HepG2 (cell line): ENCODE measurements at regions not wholly inside any gene's neighbourhood (a gene's known extent, or its start where the extent isn't known, plus 50 kb on each side); places are given as distances from the start of the nearest gene placed in this dataset.
A peak's percentile ranks its signal among the peaks of the same experiment; 100 is the strongest.

Experiments used
- ARNT ChIP-seq: fragments of 450-650 bp; IDR thresholded peaks from 2 replicates; pipeline ENCODE4 v1.6.1; 2017
- HIVEP1 ChIP-seq: sonication (generic); formaldehyde crosslinking; IDR thresholded peaks from 2 replicates; pipeline ENCODE4 v1.4.0; 2020; ENCODE audit warnings: mild to moderate bottlenecking, missing genetic modification reagents
- HNRNPH1 ChIP-seq: fragments of 200-400 bp; formaldehyde crosslinking; optimal IDR thresholded peaks from 2 replicates; pipeline ENCODE3; 2017; ENCODE audit warnings: mild to moderate bottlenecking, low read depth, low read length
- HNRNPLL ChIP-seq: fragments of 200-400 bp; formaldehyde crosslinking; IDR thresholded peaks from 2 replicates; pipeline ENCODE4 v1.6.1; 2017; ENCODE audit warnings: mild to moderate bottlenecking, low read depth, low read length; ENCODE audit not compliant: poor library complexity, severe bottlenecking
- MTA3 ChIP-seq: sonication (generic); formaldehyde crosslinking; IDR thresholded peaks from 2 replicates; pipeline ENCODE4 v1.4.0; 2020; ENCODE audit warnings: missing genetic modification reagents
- NR2F6 ChIP-seq, 2 experiments: IDR thresholded peaks; 2 replicates each; pipeline ENCODE4 v1.6.1; 2016; ENCODE audit warnings: antibody characterized with exemption in 1 of 2, mild to moderate bottlenecking in 1 of 2
- NRL ChIP-seq: sonication (generic); formaldehyde crosslinking; IDR thresholded peaks from 2 replicates; pipeline ENCODE4 v1.5.0; 2020; ENCODE audit warnings: missing genetic modification reagents, mild to moderate bottlenecking, moderate library complexity, borderline replicate concordance
- SMARCE1 ChIP-seq: fragments of 450-650 bp; IDR thresholded peaks from 2 replicates; pipeline ENCODE4 v1.6.1; 2017; ENCODE audit warnings: borderline replicate concordance
- ZNF143 ChIP-seq: sonication (generic); formaldehyde crosslinking; IDR thresholded peaks from 2 replicates; pipeline ENCODE4 v1.4.0; 2020; ENCODE audit warnings: missing genetic modification reagents
- ZNF260 ChIP-seq: sonication (generic); formaldehyde crosslinking; IDR thresholded peaks from 2 replicates; pipeline ENCODE4 v1.4.0; 2020; ENCODE audit warnings: missing genetic modification reagents, low read depth, mild to moderate bottlenecking, borderline replicate concordance
- ZNF501 ChIP-seq: sonication (generic); formaldehyde crosslinking; IDR thresholded peaks from 2 replicates; pipeline ENCODE4 v1.5.1; 2020; ENCODE audit warnings: mild to moderate bottlenecking, moderate library complexity, missing genetic modification reagents
- ZNF570 ChIP-seq: sonication (generic); formaldehyde crosslinking; IDR thresholded peaks from 2 replicates; pipeline ENCODE4 v1.4.0; 2020; ENCODE audit warnings: mild to moderate bottlenecking, missing genetic modification reagents, borderline replicate concordance
- ZNF607 ChIP-seq: sonication (generic); formaldehyde crosslinking; IDR thresholded peaks from 2 replicates; pipeline ENCODE4 v1.5.1; 2020; ENCODE audit warnings: missing genetic modification reagents, mild to moderate bottlenecking, borderline replicate concordance
- ZNF652 ChIP-seq: IDR thresholded peaks from 2 replicates; pipeline ENCODE4 v1.6.1; 2016; ENCODE audit warnings: low read depth, borderline replicate concordance
- ZNF775 ChIP-seq: sonication (generic); formaldehyde crosslinking; IDR thresholded peaks from 2 replicates; pipeline ENCODE4 v1.4.0; 2020; ENCODE audit warnings: missing genetic modification reagents, mild to moderate bottlenecking, moderate library complexity, borderline replicate concordance
- ZZZ3 ChIP-seq: sonication (generic); formaldehyde crosslinking; IDR thresholded peaks from 2 replicates; pipeline ENCODE4 v1.4.0; 2020; ENCODE audit warnings: missing genetic modification reagents, mild to moderate bottlenecking, borderline replicate concordance
- TF ChIP-seq, protein P1 (sequence below): sonication (generic); formaldehyde crosslinking; IDR thresholded peaks from 2 replicates; pipeline ENCODE4 v1.5.0; 2020; ENCODE audit warnings: mild to moderate bottlenecking, missing genetic modification reagents, borderline replicate concordance
- TF ChIP-seq, protein P2 (sequence below): sonication (generic); formaldehyde crosslinking; IDR thresholded peaks from 2 replicates; pipeline ENCODE4 v1.5.0; 2020; ENCODE audit warnings: missing genetic modification reagents
- TF ChIP-seq, protein P3 (sequence below): sonication (generic); formaldehyde crosslinking; IDR thresholded peaks from 2 replicates; pipeline ENCODE4 v1.5.0; 2020; ENCODE audit warnings: missing genetic modification reagents, mild to moderate bottlenecking, borderline replicate concordance
- TF ChIP-seq, protein P4 (sequence below): sonication (generic); formaldehyde crosslinking; IDR thresholded peaks from 2 replicates; pipeline ENCODE4 v1.8.1; 2022; ENCODE audit warnings: mild to moderate bottlenecking, missing genetic modification reagents
- TF ChIP-seq, protein P5 (sequence below): sonication (generic); formaldehyde crosslinking; IDR thresholded peaks from 2 replicates; pipeline ENCODE4 v1.5.1; 2020; ENCODE audit warnings: mild to moderate bottlenecking, missing genetic modification reagents, moderate library complexity

DNA sequence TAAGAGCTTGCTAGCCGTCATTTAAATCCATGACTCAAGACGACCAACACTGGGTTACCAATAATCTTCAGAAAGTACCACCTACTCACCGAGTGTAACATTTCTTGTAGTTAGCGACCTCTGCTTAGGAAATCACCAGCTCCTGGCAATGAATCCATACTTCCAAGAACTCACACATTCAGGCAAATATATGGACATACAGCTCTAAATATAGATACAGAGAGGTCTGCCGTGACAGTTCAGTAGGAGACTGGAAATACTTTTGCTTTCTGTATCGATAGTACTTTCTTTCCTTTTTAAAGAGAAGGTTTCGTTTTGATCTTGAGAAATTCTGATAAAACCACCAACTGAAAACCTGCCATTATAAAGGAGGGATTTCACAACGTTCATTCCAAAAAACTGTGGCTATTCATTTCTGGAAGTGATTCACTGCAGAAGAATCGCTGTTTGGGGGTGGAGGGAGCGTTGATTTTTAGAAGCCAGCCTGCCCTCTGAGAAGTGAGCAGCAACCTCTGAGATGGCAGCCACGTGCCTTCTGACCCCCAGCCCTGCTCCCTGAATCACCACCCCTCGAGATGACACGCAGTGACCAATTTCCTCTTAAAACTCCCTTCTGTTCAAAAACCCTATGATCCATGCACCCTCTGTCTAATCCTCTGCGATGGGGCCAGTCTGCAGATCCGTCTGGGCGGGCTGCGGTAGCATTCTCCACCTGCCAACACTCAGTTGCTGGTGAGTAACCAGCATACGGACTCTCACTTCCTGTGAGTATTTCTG lies 179.0 kb upstream of the KLF14 start (continued):
- TF ChIP-seq, protein P1, sequence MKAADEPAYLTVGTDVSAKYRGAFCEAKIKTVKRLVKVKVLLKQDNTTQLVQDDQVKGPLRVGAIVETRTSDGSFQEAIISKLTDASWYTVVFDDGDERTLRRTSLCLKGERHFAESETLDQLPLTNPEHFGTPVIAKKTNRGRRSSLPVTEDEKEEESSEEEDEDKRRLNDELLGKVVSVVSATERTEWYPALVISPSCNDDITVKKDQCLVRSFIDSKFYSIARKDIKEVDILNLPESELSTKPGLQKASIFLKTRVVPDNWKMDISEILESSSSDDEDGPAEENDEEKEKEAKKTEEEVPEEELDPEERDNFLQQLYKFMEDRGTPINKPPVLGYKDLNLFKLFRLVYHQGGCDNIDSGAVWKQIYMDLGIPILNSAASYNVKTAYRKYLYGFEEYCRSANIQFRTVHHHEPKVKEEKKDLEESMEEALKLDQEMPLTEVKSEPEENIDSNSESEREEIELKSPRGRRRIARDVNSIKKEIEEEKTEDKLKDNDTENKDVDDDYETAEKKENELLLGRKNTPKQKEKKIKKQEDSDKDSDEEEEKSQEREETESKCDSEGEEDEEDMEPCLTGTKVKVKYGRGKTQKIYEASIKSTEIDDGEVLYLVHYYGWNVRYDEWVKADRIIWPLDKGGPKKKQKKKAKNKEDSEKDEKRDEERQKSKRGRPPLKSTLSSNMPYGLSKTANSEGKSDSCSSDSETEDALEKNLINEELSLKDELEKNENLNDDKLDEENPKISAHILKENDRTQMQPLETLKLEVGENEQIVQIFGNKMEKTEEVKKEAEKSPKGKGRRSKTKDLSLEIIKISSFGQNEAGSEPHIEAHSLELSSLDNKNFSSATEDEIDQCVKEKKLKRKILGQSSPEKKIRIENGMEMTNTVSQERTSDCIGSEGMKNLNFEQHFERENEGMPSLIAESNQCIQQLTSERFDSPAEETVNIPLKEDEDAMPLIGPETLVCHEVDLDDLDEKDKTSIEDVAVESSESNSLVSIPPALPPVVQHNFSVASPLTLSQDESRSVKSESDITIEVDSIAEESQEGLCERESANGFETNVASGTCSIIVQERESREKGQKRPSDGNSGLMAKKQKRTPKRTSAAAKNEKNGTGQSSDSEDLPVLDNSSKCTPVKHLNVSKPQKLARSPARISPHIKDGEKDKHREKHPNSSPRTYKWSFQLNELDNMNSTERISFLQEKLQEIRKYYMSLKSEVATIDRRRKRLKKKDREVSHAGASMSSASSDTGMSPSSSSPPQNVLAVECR (CRISPR knock-in tag): peak; percentile 49; the same call in 1 of the 2 replicates
- TF ChIP-seq HNRNPLL: no peak
- TF ChIP-seq, protein P2, sequence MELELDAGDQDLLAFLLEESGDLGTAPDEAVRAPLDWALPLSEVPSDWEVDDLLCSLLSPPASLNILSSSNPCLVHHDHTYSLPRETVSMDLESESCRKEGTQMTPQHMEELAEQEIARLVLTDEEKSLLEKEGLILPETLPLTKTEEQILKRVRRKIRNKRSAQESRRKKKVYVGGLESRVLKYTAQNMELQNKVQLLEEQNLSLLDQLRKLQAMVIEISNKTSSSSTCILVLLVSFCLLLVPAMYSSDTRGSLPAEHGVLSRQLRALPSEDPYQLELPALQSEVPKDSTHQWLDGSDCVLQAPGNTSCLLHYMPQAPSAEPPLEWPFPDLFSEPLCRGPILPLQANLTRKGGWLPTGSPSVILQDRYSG: no peak
- no peak for TF ChIP-seq ZZZ3 (CRISPR knock-in tag)
- TF ChIP-seq, protein P3, sequence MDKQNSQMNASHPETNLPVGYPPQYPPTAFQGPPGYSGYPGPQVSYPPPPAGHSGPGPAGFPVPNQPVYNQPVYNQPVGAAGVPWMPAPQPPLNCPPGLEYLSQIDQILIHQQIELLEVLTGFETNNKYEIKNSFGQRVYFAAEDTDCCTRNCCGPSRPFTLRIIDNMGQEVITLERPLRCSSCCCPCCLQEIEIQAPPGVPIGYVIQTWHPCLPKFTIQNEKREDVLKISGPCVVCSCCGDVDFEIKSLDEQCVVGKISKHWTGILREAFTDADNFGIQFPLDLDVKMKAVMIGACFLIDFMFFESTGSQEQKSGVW (CRISPR knock-in tag): no peak
- TF ChIP-seq ZNF143: no peak
- no peak for TF ChIP-seq ARNT
- no peak for TF ChIP-seq ZNF607
- TF ChIP-seq, protein P4, sequence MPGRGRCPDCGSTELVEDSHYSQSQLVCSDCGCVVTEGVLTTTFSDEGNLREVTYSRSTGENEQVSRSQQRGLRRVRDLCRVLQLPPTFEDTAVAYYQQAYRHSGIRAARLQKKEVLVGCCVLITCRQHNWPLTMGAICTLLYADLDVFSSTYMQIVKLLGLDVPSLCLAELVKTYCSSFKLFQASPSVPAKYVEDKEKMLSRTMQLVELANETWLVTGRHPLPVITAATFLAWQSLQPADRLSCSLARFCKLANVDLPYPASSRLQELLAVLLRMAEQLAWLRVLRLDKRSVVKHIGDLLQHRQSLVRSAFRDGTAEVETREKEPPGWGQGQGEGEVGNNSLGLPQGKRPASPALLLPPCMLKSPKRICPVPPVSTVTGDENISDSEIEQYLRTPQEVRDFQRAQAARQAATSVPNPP (CRISPR knock-in tag): no peak
- TF ChIP-seq MTA3: no peak
- TF ChIP-seq NRL (CRISPR knock-in tag): no peak
- no peak for TF ChIP-seq HIVEP1 (CRISPR knock-in tag)
- TF ChIP-seq ZNF501 (CRISPR knock-in tag): 0 out of 2 replicates have a peak, but pooled peaks have one; percentile 35
- no peak for TF ChIP-seq SMARCE1
- no peak for TF ChIP-seq HNRNPH1
- TF ChIP-seq, protein P5, sequence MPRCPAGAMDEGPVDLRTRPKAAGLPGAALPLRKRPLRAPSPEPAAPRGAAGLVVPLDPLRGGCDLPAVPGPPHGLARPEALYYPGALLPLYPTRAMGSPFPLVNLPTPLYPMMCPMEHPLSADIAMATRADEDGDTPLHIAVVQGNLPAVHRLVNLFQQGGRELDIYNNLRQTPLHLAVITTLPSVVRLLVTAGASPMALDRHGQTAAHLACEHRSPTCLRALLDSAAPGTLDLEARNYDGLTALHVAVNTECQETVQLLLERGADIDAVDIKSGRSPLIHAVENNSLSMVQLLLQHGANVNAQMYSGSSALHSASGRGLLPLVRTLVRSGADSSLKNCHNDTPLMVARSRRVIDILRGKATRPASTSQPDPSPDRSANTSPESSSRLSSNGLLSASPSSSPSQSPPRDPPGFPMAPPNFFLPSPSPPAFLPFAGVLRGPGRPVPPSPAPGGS (CRISPR knock-in tag): 0 out of 2 replicates have a peak, but pooled peaks have one; percentile 25
- no peak for TF ChIP-seq ZNF260 (CRISPR knock-in tag)
- TF ChIP-seq ZNF775: no peak
- TF ChIP-seq NR2F6 (IDR thresholded peaks at IDR 0.05): peak; percentile 59
- peak; percentile 82; the same call in 1 of the 2 replicates for TF ChIP-seq NR2F6 (CRISPR knock-in tag; IDR thresholded peaks at IDR 0.05)
- no peak for TF ChIP-seq ZNF652 (CRISPR knock-in tag)
- no peak for TF ChIP-seq ZNF570
